Uterus (tissue), 3 donors: ENCODE measurements at regions not wholly inside any gene's neighbourhood (a gene's known extent, or its start where the extent isn't known, plus 50 kb on each side); places are given as distances from the start of the nearest gene placed in this dataset.
"Not testable (repeated sequence)": the region's sequence is repeated elsewhere in the genome, so short reads cannot be mapped to it uniquely, and the experiment has no call there.

Experiments
- DNase-seq, 2 donors: peaks; one replicate each; pipeline ENCODE4 v3.0.0-alpha.2; 2019 to 2020
- H3K27ac ChIP-seq, 2 donors: fragments of 200-600 bp; sonication (generic); 1 replicate in 1 of 2; 2 replicates in 1 of 2; pipeline ENCODE4 v1.5.1; 2016 to 2018
- H3K27me3 ChIP-seq, 2 donors: fragments of 200-600 bp; sonication (generic); one replicate each; pipeline ENCODE4 v1.5.1; 2018 to 2019; ENCODE audit warnings: control low read depth in 1 of 2
- H3K36me3 ChIP-seq, 2 donors: fragments of 200-600 bp; sonication (generic); one replicate each; pipeline ENCODE4 v1.5.1; 2019; ENCODE audit warnings: control low read depth in 1 of 2
- H3K4me1 ChIP-seq, 2 donors: fragments of 200-600 bp; sonication (generic); one replicate each; pipeline ENCODE4 v1.5.1; 2018 to 2019; ENCODE audit warnings: control low read depth in 1 of 2
- H3K4me3 ChIP-seq, 2 donors: fragments of 200-600 bp; sonication (generic); 1 replicate in 1 of 2; 2 replicates in 1 of 2; pipeline ENCODE4 v1.5.1; 2018 to 2019; ENCODE audit warnings: mild to moderate bottlenecking in 1 of 2
- H3K9me3 ChIP-seq, 2 donors: fragments of 200-600 bp; sonication (generic); one replicate each; pipeline ENCODE4 v1.5.1; 2019; ENCODE audit warnings: control low read depth in 1 of 2
- POLR2A ChIP-seq, 2 donors: fragments of 450-650 bp; IDR thresholded peaks; one replicate each; pipeline ENCODE4 v1.6.1; 2016; ENCODE audit warnings: antibody characterized with exemption in 2 of 2, mild to moderate bottlenecking in 1 of 2, moderate library complexity in 1 of 2
- intact Hi-C: fragments of 100-400 bp; cut with DNase I; formaldehyde crosslinking; loops from one replicate; pipeline ENCODE4 v1.15.1; 2023; ENCODE audit warnings: low total_unique reads
- TF ChIP-seq, protein P1 (sequence below), 4 experiments: fragments of 200-600 bp in 2 of 4; fragments of 450-650 bp in 2 of 4; sonication (generic) in 2 of 4; IDR thresholded peaks; one replicate each; pipeline ENCODE4 v1.5.1; 2016 to 2019; ENCODE audit warnings: antibody characterized with exemption in 4 of 4, mild to moderate bottlenecking in 2 of 4, moderate library complexity in 1 of 4
- donor health status: DM: yes; HTN: yes; CAD: no.

DNA sequence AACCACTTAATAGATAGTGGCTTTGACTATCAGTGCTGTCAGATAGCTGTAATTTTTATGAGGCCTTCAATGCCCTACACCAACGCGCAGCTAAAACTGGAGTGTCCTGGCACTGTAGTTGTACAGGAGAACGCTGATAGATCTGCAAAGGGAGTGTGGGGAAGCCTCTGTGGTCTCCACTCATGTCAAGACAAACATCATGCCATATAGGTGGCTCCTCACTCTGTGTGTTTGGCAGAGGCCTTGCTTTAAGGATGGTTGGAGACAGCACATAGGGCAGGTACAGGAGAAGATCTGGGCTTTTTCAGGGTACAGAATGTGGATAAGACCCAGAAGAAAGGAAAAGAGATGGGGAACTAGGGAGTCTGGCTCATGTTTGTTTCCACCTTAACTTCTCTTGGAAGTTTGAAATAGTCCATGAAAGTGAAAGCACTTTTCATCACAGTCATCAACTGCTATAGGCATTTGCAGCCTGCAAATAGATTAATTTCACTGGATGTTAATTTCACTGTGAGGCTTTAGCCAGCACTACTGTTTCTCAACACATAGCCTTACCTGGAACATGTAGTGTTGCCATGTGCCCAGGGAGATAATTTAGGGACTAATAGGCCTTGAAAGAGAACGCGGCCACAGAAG is 425.8 kb upstream of the TBL1XR1 start:
- intact Hi-C loops, result no loop called here
- Histone ChIP-seq H3K4me1 (no peaks in the 10 kb centered on the region), H3K27ac (no peak overlapping the region), H3K4me3 (no peak overlapping the region), H3K27me3 (no peaks in the 10 kb centered on the region), H3K9me3 (no peaks in the 10 kb centered on the region), H3K36me3 (no peaks in the 10 kb centered on the region)
- TF ChIP-seq POLR2A (IDR thresholded peaks at IDR 0.05), result no peak
- TF ChIP-seq, protein P1, sequence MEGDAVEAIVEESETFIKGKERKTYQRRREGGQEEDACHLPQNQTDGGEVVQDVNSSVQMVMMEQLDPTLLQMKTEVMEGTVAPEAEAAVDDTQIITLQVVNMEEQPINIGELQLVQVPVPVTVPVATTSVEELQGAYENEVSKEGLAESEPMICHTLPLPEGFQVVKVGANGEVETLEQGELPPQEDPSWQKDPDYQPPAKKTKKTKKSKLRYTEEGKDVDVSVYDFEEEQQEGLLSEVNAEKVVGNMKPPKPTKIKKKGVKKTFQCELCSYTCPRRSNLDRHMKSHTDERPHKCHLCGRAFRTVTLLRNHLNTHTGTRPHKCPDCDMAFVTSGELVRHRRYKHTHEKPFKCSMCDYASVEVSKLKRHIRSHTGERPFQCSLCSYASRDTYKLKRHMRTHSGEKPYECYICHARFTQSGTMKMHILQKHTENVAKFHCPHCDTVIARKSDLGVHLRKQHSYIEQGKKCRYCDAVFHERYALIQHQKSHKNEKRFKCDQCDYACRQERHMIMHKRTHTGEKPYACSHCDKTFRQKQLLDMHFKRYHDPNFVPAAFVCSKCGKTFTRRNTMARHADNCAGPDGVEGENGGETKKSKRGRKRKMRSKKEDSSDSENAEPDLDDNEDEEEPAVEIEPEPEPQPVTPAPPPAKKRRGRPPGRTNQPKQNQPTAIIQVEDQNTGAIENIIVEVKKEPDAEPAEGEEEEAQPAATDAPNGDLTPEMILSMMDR (IDR thresholded peaks at IDR 0.05), result no peak
- no peak for DNase-seq

DNA sequence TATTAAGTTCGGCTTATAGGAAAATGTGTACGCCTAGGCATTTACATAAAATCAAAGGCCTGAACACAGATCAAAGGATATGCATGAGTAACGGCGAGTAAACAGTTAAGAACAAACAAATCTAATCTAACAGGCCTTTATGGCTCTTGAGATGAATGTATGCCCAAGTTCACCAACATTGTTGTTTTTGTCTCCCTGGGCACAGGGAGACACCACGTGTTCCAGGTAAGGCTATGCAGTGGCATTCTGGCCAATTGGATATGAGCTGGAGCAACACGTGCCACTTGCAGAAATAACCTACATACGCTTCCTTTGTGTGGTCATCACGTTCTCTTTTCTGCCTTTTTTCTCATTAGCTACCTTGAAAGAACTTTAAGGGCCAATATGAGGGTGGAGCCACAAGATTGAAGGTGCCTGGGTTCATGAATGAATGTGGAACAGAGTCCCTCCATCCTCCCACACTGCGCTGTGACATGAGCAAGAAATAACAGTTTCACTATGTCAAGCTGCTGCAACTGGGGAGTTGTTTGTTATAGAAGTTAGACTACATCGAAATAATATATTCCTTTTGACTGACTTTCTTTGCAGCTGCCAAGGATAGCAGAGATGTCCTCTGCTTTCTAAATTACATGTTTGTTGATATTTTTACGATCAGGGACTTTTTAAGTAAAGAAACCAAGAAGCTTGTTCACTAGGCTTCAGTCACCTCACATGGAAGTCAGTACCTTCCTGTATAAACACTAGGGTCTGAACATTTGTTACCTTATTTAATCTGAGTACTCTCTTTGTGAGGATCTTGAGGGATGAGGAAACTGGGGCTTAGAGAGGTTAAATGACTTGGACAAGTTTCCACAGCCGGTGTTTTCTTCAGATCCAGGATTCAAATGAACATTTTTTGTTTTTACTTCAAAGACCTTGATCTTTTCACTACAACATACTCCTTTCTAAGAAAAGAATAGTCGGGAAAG is 427.5 kb upstream of the TBL1XR1 start:
- intact Hi-C loops, result no loop called here
- H3K4me3 ChIP-seq, result no peak overlapping the region
- no peaks in the 10 kb centered on the region for H3K27me3 ChIP-seq
- no peaks in the 10 kb centered on the region for H3K9me3 ChIP-seq
- H3K36me3 ChIP-seq, result no peaks in the 10 kb centered on the region
- H3K27ac ChIP-seq, result peak overlapping the region in 1 of 2 donors; percentile 37
- no peak for DNase-seq
- H3K4me1 ChIP-seq, result no peaks in the 10 kb centered on the region
- TF ChIP-seq, protein P1 (IDR thresholded peaks at IDR 0.05), result no peak
- no peak for TF ChIP-seq POLR2A (IDR thresholded peaks at IDR 0.05)

DNA sequence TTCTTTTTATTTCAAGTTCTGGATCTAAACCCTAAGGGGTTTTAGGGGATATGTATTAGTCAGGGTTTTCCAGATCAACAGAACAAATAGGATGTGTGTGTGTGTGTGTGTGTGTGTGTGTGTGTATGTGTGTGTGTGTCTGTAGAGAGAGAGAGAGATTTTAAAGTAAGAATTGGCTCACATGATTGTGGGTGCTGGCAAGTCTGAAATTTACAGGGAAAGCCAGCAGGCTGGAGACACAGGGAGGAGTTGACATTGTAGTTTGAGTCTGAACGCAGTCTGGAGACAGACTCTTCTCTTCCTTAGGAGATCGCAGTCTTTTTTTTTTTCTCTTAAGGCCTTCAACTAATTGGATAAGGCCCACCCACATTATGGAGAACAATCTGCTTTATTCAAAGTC is 428.8 kb upstream of the TBL1XR1 start:
- H3K4me1 ChIP-seq, result no peaks in the 10 kb centered on the region
- intact Hi-C loops, result no loop called here
- no peaks in the 10 kb centered on the region for H3K36me3 ChIP-seq
- H3K27ac ChIP-seq, result no peak overlapping the region
- H3K27me3 ChIP-seq, result no peaks in the 10 kb centered on the region
- DNase-seq, result no peak
- no peaks in the 10 kb centered on the region for H3K9me3 ChIP-seq
- TF ChIP-seq POLR2A (IDR thresholded peaks at IDR 0.05), result no peak
- TF ChIP-seq, protein P1 (IDR thresholded peaks at IDR 0.05), result no peak
- H3K4me3 ChIP-seq, result no peak overlapping the region

DNA sequence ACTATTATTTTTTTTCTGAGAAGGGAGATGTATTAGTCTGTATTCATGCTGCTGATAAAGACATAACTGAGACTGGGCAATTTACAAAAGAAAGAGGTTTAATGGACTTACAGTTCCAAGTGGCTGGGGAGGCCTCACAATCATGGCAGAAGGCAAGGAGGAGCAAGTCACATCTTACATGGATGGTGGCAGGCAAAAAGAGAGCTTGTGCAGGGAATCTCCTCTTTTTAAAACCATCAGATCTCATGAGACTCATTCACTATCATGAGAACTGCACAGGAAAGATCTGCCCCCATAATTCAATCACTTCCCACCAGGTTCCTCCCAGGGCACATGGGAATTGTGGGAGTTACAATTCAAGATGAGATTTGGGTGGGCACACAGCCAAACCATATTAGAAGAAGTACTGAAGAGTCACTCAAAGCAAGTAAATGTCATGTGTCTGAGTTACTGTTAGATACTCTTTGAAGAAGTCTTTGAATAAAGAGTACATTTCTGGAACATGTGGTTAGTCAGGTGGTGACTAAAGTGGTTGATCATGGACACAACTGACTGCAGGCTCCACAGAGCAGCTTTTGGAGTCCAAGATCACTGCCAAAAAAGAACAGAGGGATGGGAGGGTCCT is 430.9 kb upstream of the TBL1XR1 start:
- H3K27ac ChIP-seq, H3K4me1 ChIP-seq, H3K36me3 ChIP-seq, DNase-seq, H3K9me3 ChIP-seq, H3K4me3 ChIP-seq, H3K27me3 ChIP-seq, intact Hi-C loops: not testable (repeated sequence)

DNA sequence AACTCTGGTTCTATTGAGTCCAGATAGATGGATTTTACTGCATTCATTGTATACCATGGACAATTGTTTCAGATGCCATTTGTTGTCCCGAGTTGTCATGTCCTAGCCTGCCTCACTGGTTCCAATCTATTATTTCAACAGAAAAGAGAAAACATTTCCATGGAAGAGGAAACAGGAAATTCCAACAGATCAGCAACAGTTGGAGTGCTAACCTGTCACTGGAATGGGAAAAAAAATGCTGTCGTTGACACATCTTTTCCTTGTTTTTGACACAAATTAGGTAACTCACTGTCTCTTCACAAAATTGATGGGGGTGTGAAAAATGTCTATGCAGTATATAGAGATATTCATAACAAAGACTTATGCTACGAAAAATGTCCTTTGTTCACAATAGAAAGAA is 432.0 kb upstream of the TBL1XR1 start:
- intact Hi-C loops, result no loop called here
- TF ChIP-seq, protein P1 (IDR thresholded peaks at IDR 0.05), result no peak
- TF ChIP-seq POLR2A (IDR thresholded peaks at IDR 0.05), result no peak
- no peaks in the 10 kb centered on the region for H3K4me1 ChIP-seq

More for the DNA sequence above, 432.0 kb upstream of the TBL1XR1 start:
- Histone ChIP-seq H3K27ac (no peak overlapping the region), H3K36me3 (no peaks in the 10 kb centered on the region), H3K4me3 (no peak overlapping the region), H3K27me3 (no peaks in the 10 kb centered on the region), H3K9me3 (no peaks in the 10 kb centered on the region)
- DNase-seq, result no peak
